C4-2B (cell line): ENCODE measurements at regions not wholly inside any gene's neighbourhood (a gene's known extent, or its start where the extent isn't known, plus 50 kb on each side); places are given as distances from the start of the nearest gene placed in this dataset.

Experiments used
- H3K27ac ChIP-seq: fragments of 450-650 bp; 2 replicates; pipeline ENCODE4 v1.5.1; 2017
- ZFX ChIP-seq: fragments of 450-650 bp; IDR thresholded peaks from 2 replicates; pipeline ENCODE4 v1.6.1; 2017
- TF ChIP-seq, protein P1 (sequence below): fragments of 450-650 bp; conservative IDR thresholded peaks from 2 replicates; pipeline ENCODE4 v1.5.1; 2017; ENCODE audit warnings: mild to moderate bottlenecking

DNA sequence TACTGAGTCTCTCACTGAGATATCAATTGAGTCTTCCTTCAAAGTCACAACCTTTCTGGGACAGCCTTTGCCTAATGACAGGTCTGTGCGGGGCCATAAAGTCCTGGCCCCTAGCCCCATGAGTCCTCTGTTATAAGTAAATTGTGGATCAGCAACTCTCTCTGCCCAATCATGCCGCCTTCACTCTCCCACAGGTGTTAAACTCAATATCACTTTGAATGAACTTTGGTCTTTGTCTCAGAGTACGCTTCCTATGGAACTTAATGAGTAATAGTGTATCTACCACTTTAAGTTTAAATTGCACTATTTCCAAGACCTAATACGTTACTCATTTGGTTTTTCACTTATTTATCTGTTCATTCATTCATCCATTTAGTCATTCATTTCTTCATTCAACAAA, 826.4 kb downstream of the TUSC7 start:
- H3K27ac ChIP-seq, result no peak overlapping the region
- TF ChIP-seq, protein P1, sequence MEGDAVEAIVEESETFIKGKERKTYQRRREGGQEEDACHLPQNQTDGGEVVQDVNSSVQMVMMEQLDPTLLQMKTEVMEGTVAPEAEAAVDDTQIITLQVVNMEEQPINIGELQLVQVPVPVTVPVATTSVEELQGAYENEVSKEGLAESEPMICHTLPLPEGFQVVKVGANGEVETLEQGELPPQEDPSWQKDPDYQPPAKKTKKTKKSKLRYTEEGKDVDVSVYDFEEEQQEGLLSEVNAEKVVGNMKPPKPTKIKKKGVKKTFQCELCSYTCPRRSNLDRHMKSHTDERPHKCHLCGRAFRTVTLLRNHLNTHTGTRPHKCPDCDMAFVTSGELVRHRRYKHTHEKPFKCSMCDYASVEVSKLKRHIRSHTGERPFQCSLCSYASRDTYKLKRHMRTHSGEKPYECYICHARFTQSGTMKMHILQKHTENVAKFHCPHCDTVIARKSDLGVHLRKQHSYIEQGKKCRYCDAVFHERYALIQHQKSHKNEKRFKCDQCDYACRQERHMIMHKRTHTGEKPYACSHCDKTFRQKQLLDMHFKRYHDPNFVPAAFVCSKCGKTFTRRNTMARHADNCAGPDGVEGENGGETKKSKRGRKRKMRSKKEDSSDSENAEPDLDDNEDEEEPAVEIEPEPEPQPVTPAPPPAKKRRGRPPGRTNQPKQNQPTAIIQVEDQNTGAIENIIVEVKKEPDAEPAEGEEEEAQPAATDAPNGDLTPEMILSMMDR, result no peak
- no peak for TF ChIP-seq ZFX

DNA sequence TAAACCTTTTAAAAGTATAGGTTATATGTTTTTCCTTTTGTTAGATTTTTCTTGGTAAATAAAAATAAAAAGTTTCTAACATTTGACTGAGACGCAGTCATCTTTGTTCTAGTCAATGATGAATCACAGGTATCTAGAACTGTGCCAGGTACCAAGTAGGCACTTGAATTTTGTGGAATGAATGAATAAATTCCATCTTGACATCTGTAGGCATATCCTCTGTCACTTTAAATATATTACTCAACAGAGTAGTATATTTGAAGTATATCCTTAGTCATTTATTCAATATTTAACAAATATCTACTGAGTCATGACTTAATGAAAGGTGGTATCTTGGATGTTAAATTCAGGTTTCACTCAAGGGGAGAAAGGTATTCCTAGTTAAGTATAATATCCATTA, 828.4 kb downstream of the TUSC7 start:
- TF ChIP-seq, protein P1, result no peak
- no peak for TF ChIP-seq ZFX
- H3K27ac ChIP-seq, result no peak overlapping the region

DNA sequence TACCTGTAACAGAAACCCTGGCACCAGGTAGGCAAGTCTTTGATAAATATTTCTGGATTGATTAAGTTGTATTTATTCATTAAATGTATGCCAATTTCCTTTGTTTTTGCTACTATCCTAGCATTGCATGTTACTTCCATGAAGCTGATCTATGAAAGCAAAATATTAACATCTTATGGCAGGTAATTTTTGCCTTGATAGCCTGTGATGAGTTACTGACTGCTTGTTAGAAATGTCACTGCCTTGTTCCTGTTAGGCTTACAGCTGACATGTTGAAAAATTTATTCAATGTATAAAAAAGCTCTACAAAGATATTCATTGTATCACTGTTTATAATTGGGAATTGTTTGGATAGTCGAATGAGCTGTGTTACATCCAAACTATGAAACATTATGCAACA, 830.1 kb downstream of the TUSC7 start:
- no peak for TF ChIP-seq ZFX
- TF ChIP-seq, protein P1, result no peak
- no peak overlapping the region for H3K27ac ChIP-seq

DNA sequence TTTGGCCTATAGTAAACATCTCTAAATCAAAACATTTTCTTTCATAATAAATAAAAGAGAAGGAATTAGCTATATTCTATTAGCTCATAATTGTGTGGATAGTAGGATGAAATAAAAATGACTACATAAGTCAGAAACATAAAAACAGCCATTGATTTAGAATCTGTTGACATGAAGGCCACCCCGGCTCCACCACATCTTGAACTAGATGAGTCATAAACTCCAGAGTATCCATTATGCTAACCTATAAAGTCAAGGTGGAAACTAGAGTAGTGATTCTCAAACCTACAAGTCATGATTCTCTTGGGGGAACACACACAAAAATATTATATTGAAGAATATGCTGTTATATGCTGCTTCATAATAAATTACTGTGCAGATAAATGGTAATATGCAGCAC, 831.0 kb downstream of the TUSC7 start:
- TF ChIP-seq, protein P1, result no peak
- TF ChIP-seq ZFX, result no peak
- H3K27ac ChIP-seq, result no peak overlapping the region

DNA sequence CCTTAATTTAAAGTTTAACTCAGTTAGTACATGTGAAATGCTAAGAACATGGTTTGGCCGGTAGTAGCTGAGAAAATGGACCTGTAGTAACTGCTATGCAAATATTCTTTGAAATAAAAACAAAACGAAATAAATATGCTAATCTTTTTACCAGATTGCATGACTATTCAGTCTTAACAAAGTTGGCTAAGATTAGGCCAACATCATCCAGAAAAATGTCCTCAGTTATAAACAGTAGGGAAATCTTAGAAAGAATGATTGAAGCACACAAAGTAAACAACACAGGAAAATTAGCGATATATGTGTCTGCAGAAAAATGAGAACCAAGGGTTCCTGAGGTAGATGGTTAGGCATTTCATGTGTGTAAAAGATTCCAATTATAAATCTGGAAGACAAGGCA, 832.1 kb downstream of the TUSC7 start:
- no peak overlapping the region for H3K27ac ChIP-seq
- TF ChIP-seq, protein P1, result no peak
- no peak for TF ChIP-seq ZFX

DNA sequence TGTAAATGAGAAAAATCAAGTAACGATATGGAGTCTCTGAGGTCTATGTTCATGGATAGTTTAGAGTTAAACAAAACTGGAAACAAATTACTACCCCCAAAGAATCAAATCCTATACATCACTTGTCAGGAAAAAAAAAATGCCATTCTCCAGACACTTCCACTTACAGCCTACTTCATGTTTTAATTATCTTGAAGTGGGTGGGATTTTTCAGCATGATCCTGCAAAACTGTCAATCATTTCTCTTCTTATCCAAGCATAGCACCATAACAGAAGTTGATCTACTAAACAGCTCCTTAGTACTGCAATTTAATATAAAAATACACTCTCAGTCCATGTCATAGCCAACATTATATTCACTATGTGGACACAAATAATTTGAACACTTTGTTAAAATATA, 833.9 kb downstream of the TUSC7 start:
- no peak for TF ChIP-seq ZFX
- TF ChIP-seq, protein P1, result no peak

DNA sequence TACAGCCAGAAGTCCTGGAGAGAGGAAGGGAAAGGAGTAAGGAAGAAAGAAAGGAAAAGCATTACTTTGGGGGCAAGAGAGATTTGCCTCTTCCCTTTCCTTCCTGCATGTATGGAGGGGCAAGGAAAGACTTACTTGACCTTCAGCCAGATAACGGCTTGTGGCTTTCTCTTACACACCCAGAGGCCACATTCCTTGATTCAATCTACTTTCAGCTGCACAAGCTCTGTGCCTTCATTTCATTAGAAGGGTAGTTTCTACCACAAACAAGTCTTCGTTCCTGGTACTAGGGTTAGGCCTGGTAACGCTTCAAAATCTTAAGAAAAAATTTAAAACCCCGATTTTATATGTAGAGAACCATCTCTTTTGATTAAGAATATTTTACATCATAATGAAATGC, 835.9 kb downstream of the TUSC7 start:
- no peak for TF ChIP-seq ZFX
- TF ChIP-seq, protein P1, result no peak
- H3K27ac ChIP-seq, result no peak overlapping the region

More for the DNA sequence above, 833.9 kb downstream of the TUSC7 start:
- no peak overlapping the region for H3K27ac ChIP-seq
